Ovary (tissue), 7 donors: ENCODE measurements at regions not wholly inside any gene's neighbourhood (a gene's known extent, or its start where the extent isn't known, plus 50 kb on each side); places are given as distances from the start of the nearest gene placed in this dataset.

Experiments
- DNase-seq, 5 donors: peaks; one replicate each; pipeline ENCODE4 v3.0.0-alpha.2; 2019 to 2020
- H3K27ac ChIP-seq, 2 donors: fragments of 200-600 bp; one replicate each; pipeline versions ENCODE4 v1.5.1 to v1.8.0; 2019 to 2022
- H3K27me3 ChIP-seq: fragments of 200-600 bp; one replicate; pipeline ENCODE4 v1.8.0; 2022
- H3K36me3 ChIP-seq: fragments of 200-600 bp; sonication (generic); one replicate; pipeline ENCODE4 v1.5.1; 2019
- H3K4me1 ChIP-seq: one replicate; pipeline ENCODE4 v1.8.1; 2013; ENCODE audit warnings: mild to moderate bottlenecking, moderate library complexity; ENCODE audit not compliant: insufficient read depth
- H3K4me3 ChIP-seq: fragments of 200-600 bp; sonication (generic); one replicate; pipeline ENCODE4 v1.5.1; 2017
- H3K9me3 ChIP-seq, 2 donors: fragments of 200-600 bp in 1 of 2; sonication (generic) in 1 of 2; one replicate each; pipeline versions ENCODE4 v1.5.1 to v1.8.1; 2013 to 2019; ENCODE audit warnings: mild to moderate bottlenecking in 1 of 2, moderate library complexity in 1 of 2
- EP300 ChIP-seq: sonication (generic); formaldehyde crosslinking; IDR thresholded peaks from one replicate; pipeline ENCODE4 v1.6.1; 2017; ENCODE audit warnings: antibody characterized with exemption
- POLR2A ChIP-seq: fragments of 450-650 bp; IDR thresholded peaks from one replicate; pipeline ENCODE4 v1.6.1; 2017; ENCODE audit warnings: antibody characterized with exemption, mild to moderate bottlenecking, moderate library complexity
- WGBS, 3 donors: extraction: QIAGEN DNeasy Blood & Tissue Kit in 1 of 3; methylation state at CpG; one replicate each; pipeline versions ENCODE4 v1.1.5 to v1.1.7; 2013 to 2017; 5-methylcytosine and 5-hydroxymethylcytosine counted together
- intact Hi-C, 4 donors: fragments of 100-400 bp; cut with DNase I; formaldehyde crosslinking; loops; one replicate each; pipeline versions ENCODE4 v1.11.0 to v1.15.1; 2022 to 2023
- TF ChIP-seq, protein P1 (sequence below), 3 donors: fragments of 450-650 bp in 2 of 3; fragments of 200-600 bp in 1 of 3; IDR thresholded peaks; one replicate each; pipeline versions ENCODE4 v1.5.1 to v1.8.0; 2016 to 2022; ENCODE audit warnings: antibody characterized with exemption in 3 of 3, mild to moderate bottlenecking in 1 of 3
- donor health status: DM: no; HTN: no; CAD: no; lungs with moderate emphysema.
- donor health status: DM: no; HTN: no; CAD: no.
- donor health status: Bipolar disorder and iron deficiency.
- donor health status: DM: no; HTN: no; CAD: no.
- donor health status: DM: yes; HTN: yes; CAD: no.

DNA sequence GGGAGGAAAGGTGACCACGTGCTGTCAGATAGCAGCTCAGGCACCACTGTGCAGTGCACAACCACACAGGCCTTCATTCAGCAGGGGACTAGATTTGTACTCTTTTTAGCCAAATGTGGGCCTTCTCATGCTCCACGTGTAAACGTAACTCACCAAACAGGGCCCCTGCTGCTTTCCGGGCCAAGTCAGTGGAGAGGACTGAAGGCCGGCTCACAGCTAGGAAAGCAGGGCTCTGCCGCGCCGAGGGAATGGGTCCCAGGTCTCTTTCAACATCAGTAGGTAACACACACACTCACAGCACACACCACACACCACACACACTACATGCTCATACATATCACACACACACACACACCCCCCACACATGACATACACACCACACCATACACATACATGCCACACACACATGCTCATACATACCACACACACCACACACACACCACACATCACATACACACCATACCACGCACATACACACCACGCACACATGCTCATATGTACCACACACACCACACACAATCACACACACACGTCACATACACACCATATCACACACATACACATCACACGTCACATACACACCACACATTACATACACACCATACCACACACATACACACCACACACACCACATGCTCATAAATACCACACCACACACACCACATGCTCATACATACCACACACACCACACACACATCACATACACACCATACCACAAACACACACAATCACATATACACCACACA is 124.0 kb upstream of the ERG start:
- H3K4me3 ChIP-seq, result no peak overlapping the region
- no peak for DNase-seq
- H3K27me3 ChIP-seq, result no peaks in the 10 kb centered on the region
- H3K36me3 ChIP-seq, result no peaks in the 10 kb centered on the region
- WGBS, 3 donors, result 93 to 95% (median 94%) methylated on average over 12 of the region's 12 CpGs
- TF ChIP-seq, protein P1, sequence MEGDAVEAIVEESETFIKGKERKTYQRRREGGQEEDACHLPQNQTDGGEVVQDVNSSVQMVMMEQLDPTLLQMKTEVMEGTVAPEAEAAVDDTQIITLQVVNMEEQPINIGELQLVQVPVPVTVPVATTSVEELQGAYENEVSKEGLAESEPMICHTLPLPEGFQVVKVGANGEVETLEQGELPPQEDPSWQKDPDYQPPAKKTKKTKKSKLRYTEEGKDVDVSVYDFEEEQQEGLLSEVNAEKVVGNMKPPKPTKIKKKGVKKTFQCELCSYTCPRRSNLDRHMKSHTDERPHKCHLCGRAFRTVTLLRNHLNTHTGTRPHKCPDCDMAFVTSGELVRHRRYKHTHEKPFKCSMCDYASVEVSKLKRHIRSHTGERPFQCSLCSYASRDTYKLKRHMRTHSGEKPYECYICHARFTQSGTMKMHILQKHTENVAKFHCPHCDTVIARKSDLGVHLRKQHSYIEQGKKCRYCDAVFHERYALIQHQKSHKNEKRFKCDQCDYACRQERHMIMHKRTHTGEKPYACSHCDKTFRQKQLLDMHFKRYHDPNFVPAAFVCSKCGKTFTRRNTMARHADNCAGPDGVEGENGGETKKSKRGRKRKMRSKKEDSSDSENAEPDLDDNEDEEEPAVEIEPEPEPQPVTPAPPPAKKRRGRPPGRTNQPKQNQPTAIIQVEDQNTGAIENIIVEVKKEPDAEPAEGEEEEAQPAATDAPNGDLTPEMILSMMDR (IDR thresholded peaks at IDR 0.05), result no peak
- TF ChIP-seq EP300, result no peak
- TF ChIP-seq POLR2A, result no peak
- no peak overlapping the region for H3K27ac ChIP-seq
- peaks cover 2% of the 10 kb centered on the region for H3K4me1 ChIP-seq
- H3K9me3 ChIP-seq, result no peaks in the 10 kb centered on the region
- intact Hi-C loops, result no loop called here

DNA sequence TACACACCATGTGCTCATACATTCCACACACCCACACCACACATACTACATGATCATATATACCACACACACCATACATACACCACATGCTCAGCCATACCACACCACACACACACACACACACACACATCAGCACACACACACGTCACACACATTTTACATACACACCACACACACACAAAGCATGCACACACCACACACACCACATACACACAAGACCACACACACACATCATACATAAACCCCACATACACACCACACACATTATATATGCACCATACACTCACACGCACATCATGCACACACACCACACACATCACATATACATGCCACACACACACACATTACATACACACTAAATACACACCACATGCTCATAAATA is 124.5 kb upstream of the ERG start:
- Histone ChIP-seq H3K4me1 (peaks cover 2% of the 10 kb centered on the region), H3K9me3 (no peaks in the 10 kb centered on the region), H3K27me3 (no peaks in the 10 kb centered on the region), H3K27ac (no peak overlapping the region), H3K4me3 (no peak overlapping the region), H3K36me3 (no peaks in the 10 kb centered on the region)
- DNase-seq, result no peak
- WGBS, 3 donors, result 48 to 50% (median 49%) methylated on average over 2 of the region's 2 CpGs
- TF ChIP-seq POLR2A, result no peak
- TF ChIP-seq, protein P1 (IDR thresholded peaks at IDR 0.05), result no peak
- intact Hi-C loops, result no loop called here

DNA sequence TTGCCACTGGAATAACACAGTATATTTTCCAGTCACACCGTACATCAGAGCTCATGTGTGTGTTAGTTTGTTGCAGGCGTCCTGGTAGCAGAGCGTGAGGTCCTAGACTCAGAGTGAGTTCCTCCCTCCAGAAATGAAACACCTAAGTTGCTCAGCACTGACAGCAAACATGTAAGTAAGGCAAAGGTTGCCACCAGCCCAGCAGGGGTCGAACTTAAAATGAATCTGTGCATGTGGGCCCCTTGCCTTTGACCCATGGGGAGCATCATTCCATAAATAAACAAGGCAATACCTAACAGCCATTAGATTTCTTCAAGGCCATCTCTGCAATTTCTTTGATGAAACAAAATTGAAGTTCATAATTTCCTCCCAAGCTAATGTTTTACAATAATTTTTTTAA is 125.3 kb upstream of the ERG start:
- no peak for DNase-seq
- H3K27ac ChIP-seq, result no peak overlapping the region
- no peaks in the 10 kb centered on the region for H3K36me3 ChIP-seq
- H3K9me3 ChIP-seq, result no peaks in the 10 kb centered on the region
- no peak overlapping the region for H3K4me3 ChIP-seq
- H3K4me1 ChIP-seq, result peaks cover 2% of the 10 kb centered on the region
- intact Hi-C loops, result no loop called here
- 40 to 56% (median 45%) methylated on average over 4 of the region's 4 CpGs for WGBS, 3 donors
- no peaks in the 10 kb centered on the region for H3K27me3 ChIP-seq
- TF ChIP-seq, protein P1 (IDR thresholded peaks at IDR 0.05), result no peak
- TF ChIP-seq EP300 (no peak), POLR2A (no peak)

DNA sequence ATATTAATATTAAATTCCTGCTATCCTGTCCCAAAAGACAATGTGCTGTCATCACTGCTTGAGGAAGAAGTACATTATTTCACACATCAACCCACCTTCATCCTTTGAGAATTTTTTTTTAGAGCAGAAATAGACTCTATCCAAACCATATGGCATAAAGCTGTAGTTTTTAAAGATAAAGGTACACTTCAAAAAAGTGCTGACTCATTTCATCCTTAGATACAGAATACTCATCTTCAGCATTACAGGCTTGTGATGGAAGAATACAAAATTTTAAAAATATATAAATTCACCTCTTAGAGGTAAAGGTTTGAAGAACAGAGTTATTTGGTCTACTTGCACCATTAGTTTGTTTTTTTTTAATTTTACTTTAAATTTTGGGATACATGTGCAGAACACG is 126.7 kb upstream of the ERG start:
- H3K4me1 ChIP-seq, result peaks cover 2% of the 10 kb centered on the region

More for the DNA sequence above, 126.7 kb upstream of the ERG start:
- 95 to 98% (median 96%) methylated on average over 1 of the region's 1 CpG for WGBS, 3 donors
- no peak for DNase-seq
- no peak for TF ChIP-seq POLR2A
- TF ChIP-seq EP300, result no peak
- TF ChIP-seq, protein P1 (IDR thresholded peaks at IDR 0.05), result no peak
- H3K4me3 ChIP-seq, result no peak overlapping the region
- intact Hi-C loops, result no loop called here
- no peak overlapping the region for H3K27ac ChIP-seq
- H3K27me3 ChIP-seq, result no peaks in the 10 kb centered on the region
- no peaks in the 10 kb centered on the region for H3K36me3 ChIP-seq
- no peaks in the 10 kb centered on the region for H3K9me3 ChIP-seq
